ENCODE measurements at regions not wholly inside any gene's neighbourhood (a gene's known extent, or its start where the extent isn't known, plus 50 kb on each side); places are given as distances from the start of the nearest gene placed in this dataset.

GRCh38 chr20:20881808-20882207 is 169.4 kb upstream of the RALGAPA2 start:
- no peak for DNase-seq (ENCODE audit: low spot score)

GRCh38 chr20:20877079-20877478 is 164.6 kb upstream of the RALGAPA2 start:
- DNase-seq (ENCODE audit: low spot score): no peak

GRCh38 chr20:20875716-20876115 is 163.3 kb upstream of the RALGAPA2 start:
- no peak for DNase-seq (ENCODE audit: low spot score)

- no peak for DNase-seq (ENCODE audit: low spot score)
Observed at GRCh38 chr20:20872428-20872827, 160.0 kb upstream of the RALGAPA2 start.

GRCh38 chr20:20869161-20869775 is 156.8 kb upstream of the RALGAPA2 start:
- no peak for DNase-seq (ENCODE audit: low spot score)

- DNase-seq (ENCODE audit: low spot score): no peak
Observed at GRCh38 chr20:20864351-20865096, 152.1 kb upstream of the RALGAPA2 start.

- peak; percentile 84 for DNase-seq (ENCODE audit: low spot score)
Observed at GRCh38 chr20:20860078-20860806, 147.8 kb upstream of the RALGAPA2 start.

GRCh38 chr20:20859510-20859909 is 147.1 kb upstream of the RALGAPA2 start:
- DNase-seq (ENCODE audit: low spot score): no peak

GRCh38 chr20:20856956-20857355 is 144.5 kb upstream of the RALGAPA2 start:
- DNase-seq (ENCODE audit: low spot score): no peak

- no peak for DNase-seq (ENCODE audit: low spot score)
Observed at GRCh38 chr20:20856306-20856705, 143.9 kb upstream of the RALGAPA2 start.

- no peak for DNase-seq (ENCODE audit: low spot score)
Observed at GRCh38 chr20:20851385-20851784, 138.9 kb upstream of the RALGAPA2 start.

GRCh38 chr20:20850407-20850806 is 138.0 kb upstream of the RALGAPA2 start:
- no peak for DNase-seq (ENCODE audit: low spot score)

- no peak for DNase-seq (ENCODE audit: low spot score)
Observed at GRCh38 chr20:20849161-20849560, 136.7 kb upstream of the RALGAPA2 start.

- no peak for DNase-seq (ENCODE audit: low spot score)
Observed at GRCh38 chr20:20847814-20848213, 135.4 kb upstream of the RALGAPA2 start.

- DNase-seq (ENCODE audit: low spot score): peak; percentile 51
Observed at GRCh38 chr20:20843982-20844381, 131.5 kb upstream of the RALGAPA2 start.

- no peak for DNase-seq (ENCODE audit: low spot score)
Observed at GRCh38 chr20:20839771-20840170, 127.3 kb upstream of the RALGAPA2 start.

- peak; percentile 65 for DNase-seq (ENCODE audit: low spot score)
Observed at GRCh38 chr20:20837574-20838021, 125.2 kb upstream of the RALGAPA2 start.

- no peak for DNase-seq (ENCODE audit: low spot score)
Observed at GRCh38 chr20:20836836-20837235, 124.4 kb upstream of the RALGAPA2 start.

- DNase-seq (ENCODE audit: low spot score): no peak
Observed at GRCh38 chr20:20835897-20836296, 123.5 kb upstream of the RALGAPA2 start.

GRCh38 chr20:20834008-20834407 is 121.6 kb upstream of the RALGAPA2 start:
- no peak for DNase-seq (ENCODE audit: low spot score)

- no peak for DNase-seq (ENCODE audit: low spot score)
Observed at GRCh38 chr20:20832715-20833114, 120.3 kb upstream of the RALGAPA2 start.

- no peak for DNase-seq (ENCODE audit: low spot score)
Observed at GRCh38 chr20:20831794-20832193, 119.3 kb upstream of the RALGAPA2 start.

- no peak for DNase-seq (ENCODE audit: low spot score)
Observed at GRCh38 chr20:20829681-20830080, 117.2 kb upstream of the RALGAPA2 start.

Data from ureter (tissue), 1 donor.